ENCODE measurements at regions not wholly inside any gene's neighbourhood (a gene's known extent, or its start where the extent isn't known, plus 50 kb on each side); places are given as distances from the start of the nearest gene placed in this dataset.

DNA sequence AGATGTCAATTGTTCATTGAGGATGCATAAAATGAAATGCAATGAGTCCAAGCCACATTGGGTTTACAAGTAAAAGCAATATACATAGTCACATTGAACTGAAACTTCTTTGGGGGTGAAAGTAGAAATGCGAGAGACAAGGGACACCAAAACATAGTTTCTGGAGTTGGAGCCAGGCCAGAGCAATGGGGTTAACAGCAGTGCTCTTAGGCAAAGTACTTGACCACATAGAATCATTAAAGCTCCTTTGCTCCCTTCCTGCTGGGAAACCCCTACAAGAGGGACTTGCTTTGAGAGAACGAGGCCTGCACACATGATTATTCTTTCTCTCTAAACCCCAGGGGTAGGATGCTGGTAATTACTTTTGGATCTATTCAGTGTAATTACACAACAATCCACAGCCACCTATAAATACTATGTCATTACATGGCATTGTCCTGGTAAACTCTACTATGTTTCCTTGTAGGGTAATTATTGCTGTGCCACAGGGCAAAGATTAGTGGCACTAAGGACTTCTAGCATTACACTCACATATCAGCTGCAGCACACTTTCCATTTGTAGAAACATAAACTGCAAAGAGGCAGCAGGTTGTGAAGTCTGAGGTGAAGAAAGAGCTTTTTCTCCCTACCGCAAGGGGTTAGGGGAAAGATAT is 421.6 kb upstream of the PBX1 start:
- no peaks in the 10 kb centered on the region for H3K79me2 ChIP-seq (ENCODE audit: insufficient read depth, low read length)
- TF ChIP-seq, protein P1, sequence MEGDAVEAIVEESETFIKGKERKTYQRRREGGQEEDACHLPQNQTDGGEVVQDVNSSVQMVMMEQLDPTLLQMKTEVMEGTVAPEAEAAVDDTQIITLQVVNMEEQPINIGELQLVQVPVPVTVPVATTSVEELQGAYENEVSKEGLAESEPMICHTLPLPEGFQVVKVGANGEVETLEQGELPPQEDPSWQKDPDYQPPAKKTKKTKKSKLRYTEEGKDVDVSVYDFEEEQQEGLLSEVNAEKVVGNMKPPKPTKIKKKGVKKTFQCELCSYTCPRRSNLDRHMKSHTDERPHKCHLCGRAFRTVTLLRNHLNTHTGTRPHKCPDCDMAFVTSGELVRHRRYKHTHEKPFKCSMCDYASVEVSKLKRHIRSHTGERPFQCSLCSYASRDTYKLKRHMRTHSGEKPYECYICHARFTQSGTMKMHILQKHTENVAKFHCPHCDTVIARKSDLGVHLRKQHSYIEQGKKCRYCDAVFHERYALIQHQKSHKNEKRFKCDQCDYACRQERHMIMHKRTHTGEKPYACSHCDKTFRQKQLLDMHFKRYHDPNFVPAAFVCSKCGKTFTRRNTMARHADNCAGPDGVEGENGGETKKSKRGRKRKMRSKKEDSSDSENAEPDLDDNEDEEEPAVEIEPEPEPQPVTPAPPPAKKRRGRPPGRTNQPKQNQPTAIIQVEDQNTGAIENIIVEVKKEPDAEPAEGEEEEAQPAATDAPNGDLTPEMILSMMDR (IDR thresholded peaks at IDR 0.05; ENCODE audit: borderline replicate concordance, extremely low read depth, low read length, poor library complexity, severe bottlenecking) = no peak
- no peak for TF ChIP-seq EZH2 (IDR thresholded peaks at IDR 0.05; ENCODE audit: borderline replicate concordance, low read depth, low read length, severe bottlenecking)
- H3K4me2 ChIP-seq (ENCODE audit: insufficient read depth, low read length) = no peak overlapping the region
- H3K9me3 ChIP-seq (ENCODE audit: insufficient read depth, low read length, severe bottlenecking) = no peaks in the 10 kb centered on the region
- H4K20me1 ChIP-seq (ENCODE audit: insufficient read depth, low read length) = no peaks in the 10 kb centered on the region
- H3K4me1 ChIP-seq (ENCODE audit: insufficient read depth, low read length) = no peaks in the 10 kb centered on the region
- ATAC-seq (ENCODE audit: insufficient read depth, low read depth) (no peak), DNase-seq (no peak)
- H3K4me3 ChIP-seq (ENCODE audit: low read depth in 1 of 2, low read length in 2 of 2) = no peak overlapping the region
- no peak overlapping the region for H3K9ac ChIP-seq (ENCODE audit: low read depth, low read length)
- H3K27ac ChIP-seq (ENCODE audit: low read length) = no peak overlapping the region
- no peaks in the 10 kb centered on the region for H3K27me3 ChIP-seq (ENCODE audit: insufficient read depth, low read length, poor library complexity)
- H3K36me3 ChIP-seq (ENCODE audit: insufficient read depth, low read length) = no peaks in the 10 kb centered on the region
- H2AFZ ChIP-seq (ENCODE audit: low read depth, low read length) = no peak overlapping the region

DNA sequence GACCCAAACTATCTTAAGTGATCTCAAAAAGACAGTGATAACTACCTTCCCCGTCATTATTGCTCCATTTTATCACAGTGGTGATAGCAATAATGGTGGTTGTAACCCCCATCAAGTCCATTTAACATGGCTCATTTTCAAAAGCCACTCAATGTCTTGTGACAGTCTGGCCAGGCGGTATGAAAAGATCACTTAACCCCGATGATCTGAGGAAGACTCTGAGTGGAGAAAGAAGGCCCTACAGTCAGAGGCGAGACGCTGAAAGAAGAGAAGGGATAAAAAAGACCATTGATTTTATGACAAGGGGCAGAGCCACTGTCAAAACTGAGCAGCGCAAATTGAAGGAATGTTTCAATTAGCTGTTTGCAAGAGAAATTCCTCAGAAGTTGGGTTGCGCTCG is 417.2 kb upstream of the PBX1 start:
- Histone ChIP-seq H3K4me3 (ENCODE audit: low read depth in 1 of 2, low read length in 2 of 2) (no peak overlapping the region), H3K27me3 (ENCODE audit: insufficient read depth, low read length, poor library complexity) (no peaks in the 10 kb centered on the region), H3K79me2 (ENCODE audit: insufficient read depth, low read length) (no peaks in the 10 kb centered on the region), H3K27ac (ENCODE audit: low read length) (no peak overlapping the region), H4K20me1 (ENCODE audit: insufficient read depth, low read length) (no peaks in the 10 kb centered on the region), H3K9me3 (ENCODE audit: insufficient read depth, low read length, severe bottlenecking) (no peaks in the 10 kb centered on the region), H3K4me1 (ENCODE audit: insufficient read depth, low read length) (no peaks in the 10 kb centered on the region), H3K36me3 (ENCODE audit: insufficient read depth, low read length) (no peaks in the 10 kb centered on the region), H2AFZ (ENCODE audit: low read depth, low read length) (no peak overlapping the region), H3K9ac (ENCODE audit: low read depth, low read length) (no peak overlapping the region), H3K4me2 (ENCODE audit: insufficient read depth, low read length) (no peak overlapping the region)
- DNase-seq = no peak
- ATAC-seq (ENCODE audit: insufficient read depth, low read depth) = no peak
- no peak for TF ChIP-seq EZH2 (IDR thresholded peaks at IDR 0.05; ENCODE audit: borderline replicate concordance, low read depth, low read length, severe bottlenecking)
- TF ChIP-seq, protein P1 (IDR thresholded peaks at IDR 0.05; ENCODE audit: borderline replicate concordance, extremely low read depth, low read length, poor library complexity, severe bottlenecking) = no peak

DNA sequence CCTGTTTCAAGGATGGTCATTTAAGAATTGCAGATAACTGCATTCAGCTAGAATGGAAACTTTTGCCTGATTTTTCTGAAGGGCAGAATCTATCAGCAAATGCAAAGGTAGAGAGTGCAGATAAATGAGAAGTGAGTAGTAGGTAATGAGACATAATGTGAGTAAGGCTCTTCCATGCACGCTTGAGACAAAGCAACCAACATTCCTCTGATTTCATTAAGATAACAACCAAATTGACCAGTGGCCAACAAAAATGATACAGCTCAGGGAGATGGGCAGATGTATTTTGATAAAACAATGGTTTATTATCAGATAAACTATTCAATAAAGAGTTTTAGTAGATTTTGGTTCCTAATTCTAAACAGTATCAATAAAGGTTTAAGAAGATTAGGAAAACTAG is 404.4 kb upstream of the PBX1 start:
- H3K9ac ChIP-seq (ENCODE audit: low read depth, low read length) = no peak overlapping the region
- H3K27ac ChIP-seq (ENCODE audit: low read length) = no peak overlapping the region
- H3K27me3 ChIP-seq (ENCODE audit: insufficient read depth, low read length, poor library complexity) = no peaks in the 10 kb centered on the region
- ATAC-seq (ENCODE audit: insufficient read depth, low read depth) = no peak
- TF ChIP-seq, protein P1 (IDR thresholded peaks at IDR 0.05; ENCODE audit: borderline replicate concordance, extremely low read depth, low read length, poor library complexity, severe bottlenecking) = no peak
- TF ChIP-seq EZH2 (IDR thresholded peaks at IDR 0.05; ENCODE audit: borderline replicate concordance, low read depth, low read length, severe bottlenecking) = no peak
- DNase-seq = no peak
- H3K79me2 ChIP-seq (ENCODE audit: insufficient read depth, low read length) = no peaks in the 10 kb centered on the region
- no peak overlapping the region for H2AFZ ChIP-seq (ENCODE audit: low read depth, low read length)
- no peaks in the 10 kb centered on the region for H3K4me1 ChIP-seq (ENCODE audit: insufficient read depth, low read length)
- H3K9me3 ChIP-seq (ENCODE audit: insufficient read depth, low read length, severe bottlenecking) = no peaks in the 10 kb centered on the region
- H3K4me3 ChIP-seq (ENCODE audit: low read depth in 1 of 2, low read length in 2 of 2) = no peak overlapping the region
- H3K4me2 ChIP-seq (ENCODE audit: insufficient read depth, low read length) = no peak overlapping the region
- H3K36me3 ChIP-seq (ENCODE audit: insufficient read depth, low read length) = no peaks in the 10 kb centered on the region
- H4K20me1 ChIP-seq (ENCODE audit: insufficient read depth, low read length) = no peaks in the 10 kb centered on the region
